T-helper 2 cell (primary cell): ENCODE measurements at regions not wholly inside any gene's neighbourhood (a gene's known extent, or its start where the extent isn't known, plus 50 kb on each side); places are given as distances from the start of the nearest gene placed in this dataset.
"Not testable (repeated sequence)": the region's sequence is repeated elsewhere in the genome, so short reads cannot be mapped to it uniquely, and the experiment has no call there.

Source experiments
- DNase-seq, 5 experiments: peaks; one replicate each; pipeline versions ENCODE4 v3.0.0 to v3.0.0-alpha.2; 2012 to 2022

DNA sequence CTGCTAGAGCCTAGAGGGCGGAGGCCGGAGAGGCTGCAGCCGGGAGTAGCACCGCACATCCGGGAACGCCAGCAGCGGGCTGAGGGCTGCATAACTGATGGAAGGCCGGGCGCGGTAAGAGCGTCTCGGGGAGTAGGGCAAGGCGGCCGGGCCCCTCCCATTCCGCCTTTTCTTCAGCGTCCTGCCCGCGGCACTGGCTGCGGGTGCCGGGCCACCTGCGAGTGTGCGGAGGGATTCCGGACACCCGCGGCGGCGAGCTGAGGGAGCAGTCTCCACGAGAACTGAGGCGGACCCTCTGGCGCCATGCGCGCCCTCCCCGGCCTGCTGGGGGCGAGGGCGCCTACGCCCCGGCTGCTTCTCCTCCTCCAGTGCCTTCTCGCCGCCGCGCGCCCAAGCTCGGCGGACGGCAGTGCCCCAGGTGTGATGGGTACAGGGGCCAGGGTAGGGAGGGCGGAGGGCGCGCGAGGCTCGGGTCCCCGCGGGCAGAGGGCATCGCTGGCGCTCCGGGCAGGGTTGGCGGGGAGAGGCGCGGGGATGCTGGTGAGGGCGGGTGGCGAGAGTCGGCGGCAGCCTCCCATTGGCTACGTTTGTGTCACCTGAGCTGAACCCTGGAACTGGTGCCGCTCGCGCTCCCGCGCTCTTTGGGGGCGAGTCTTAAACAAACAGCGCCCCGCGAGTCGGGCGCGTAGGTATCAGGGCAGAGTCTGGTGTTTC, 334.4 kb downstream of the SRGAP2C start:
- DNase-seq: peak; percentile 62 to 97 (median 79)

DNA sequence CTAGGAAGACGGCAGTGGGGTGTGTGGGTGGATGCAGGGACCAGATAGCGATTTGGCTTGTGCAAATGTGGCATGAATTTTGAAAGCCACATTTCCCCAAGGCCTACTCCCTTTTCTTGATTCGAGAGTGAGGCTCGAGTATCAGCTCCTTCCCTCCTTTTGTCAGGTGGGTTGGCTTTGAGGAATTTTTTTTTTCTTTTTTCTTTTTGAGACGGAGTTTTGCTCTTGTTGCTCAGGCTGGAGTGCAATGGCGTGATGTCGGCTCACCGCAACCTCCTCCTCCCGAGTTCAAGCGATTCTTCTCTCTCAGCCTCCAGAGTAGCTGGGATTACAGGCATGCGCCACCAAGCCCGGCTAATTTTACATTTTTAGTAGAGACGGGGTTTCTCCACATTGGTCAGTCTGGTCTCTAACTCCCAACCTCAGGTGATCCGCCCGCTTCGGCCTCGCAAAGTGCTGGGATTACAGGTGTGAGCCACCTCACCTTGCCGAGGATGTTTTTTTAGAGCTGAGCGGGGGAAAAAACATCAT, 335.0 kb downstream of the SRGAP2C start:
- not testable (repeated sequence) for DNase-seq

DNA sequence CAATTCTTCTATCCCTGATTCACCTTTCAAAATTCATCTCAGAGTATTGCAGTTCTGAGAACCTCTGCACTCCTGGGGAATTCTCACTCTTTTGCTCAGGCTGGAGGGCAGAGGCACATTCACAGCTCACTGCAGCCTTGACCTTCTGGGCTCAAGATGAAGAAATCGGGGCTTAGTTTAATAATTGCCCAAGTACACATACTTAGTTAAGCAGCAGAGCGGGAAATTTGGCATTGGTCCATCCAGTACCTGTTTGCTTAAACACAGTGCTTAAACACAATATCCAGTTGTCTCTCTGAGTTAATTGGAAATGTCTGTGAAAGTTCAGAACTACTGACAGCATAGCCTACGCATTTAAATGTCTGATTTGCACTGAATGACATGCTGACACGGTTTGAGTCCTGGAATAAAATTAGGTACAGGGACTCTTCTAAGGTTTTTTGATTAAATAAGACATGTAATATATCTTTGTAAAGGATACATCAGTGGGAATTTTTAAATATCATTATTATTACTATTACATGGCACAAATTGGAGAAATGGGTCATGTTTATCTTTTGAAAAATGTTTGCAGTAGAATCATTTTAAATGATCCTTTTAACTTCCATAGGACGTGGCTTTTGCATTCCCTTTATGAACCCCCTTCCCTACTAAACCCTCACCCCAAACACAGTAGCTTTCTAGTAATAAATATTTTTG, 337.4 kb downstream of the SRGAP2C start:
- no peak for DNase-seq

DNA sequence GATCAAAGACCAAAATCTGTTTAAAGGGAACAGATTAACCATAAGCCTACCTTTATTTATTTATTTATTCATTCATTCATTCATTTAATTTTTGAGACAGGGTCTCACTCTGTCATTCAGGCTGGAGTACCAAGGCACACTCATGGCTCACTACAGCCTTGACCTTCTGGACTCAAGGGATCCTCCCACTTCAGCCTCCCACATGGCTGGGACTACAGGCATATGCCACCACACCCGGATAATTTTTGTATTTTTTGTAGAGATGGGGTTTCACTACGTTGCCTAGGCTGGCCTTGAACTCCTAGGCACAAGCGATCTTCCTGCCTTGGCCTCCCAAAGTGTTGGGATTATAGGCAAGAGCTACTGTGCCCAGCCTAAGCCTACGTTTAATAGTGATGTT, 338.3 kb downstream of the SRGAP2C start:
- DNase-seq: not testable (repeated sequence)

DNA sequence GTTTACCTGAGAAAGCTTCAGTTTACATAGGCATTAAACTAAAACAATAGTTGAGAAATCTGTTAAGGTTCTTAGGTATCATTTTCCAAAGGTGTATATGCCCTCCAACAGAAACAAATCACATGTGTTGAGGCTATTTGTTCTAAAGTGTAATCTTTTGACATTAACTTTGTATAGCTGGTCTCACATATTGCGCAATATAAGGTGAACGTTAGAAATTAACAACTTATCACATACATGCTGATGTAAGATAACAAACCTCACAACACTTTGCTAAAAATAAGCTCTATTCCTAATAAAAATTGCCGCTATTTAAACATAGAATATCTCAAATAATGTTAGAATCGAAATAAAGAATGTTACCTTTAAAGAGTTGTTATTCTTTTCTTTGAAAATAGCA, 340.6 kb downstream of the SRGAP2C start:
- DNase-seq: no peak

DNA sequence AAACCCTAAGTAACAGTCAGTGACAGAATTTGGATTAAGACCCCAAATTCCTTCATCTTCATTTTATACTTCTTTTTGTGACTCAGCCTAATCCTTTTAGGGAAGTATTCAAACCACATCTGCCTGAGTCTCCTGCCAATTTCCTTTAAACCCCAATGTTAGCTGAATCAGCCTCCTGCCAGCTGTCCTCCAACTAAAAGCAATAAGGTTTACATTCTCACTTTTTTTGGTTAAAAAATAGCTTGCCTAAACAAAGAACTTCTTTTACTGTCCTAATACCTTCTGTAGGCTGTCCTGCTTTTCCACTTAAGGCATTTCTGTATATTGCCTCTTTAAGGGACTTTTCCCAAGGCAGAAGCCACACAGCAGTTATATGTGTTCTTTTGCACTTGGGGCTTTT, 344.2 kb downstream of the SRGAP2C start:
- not testable (repeated sequence) for DNase-seq

DNA sequence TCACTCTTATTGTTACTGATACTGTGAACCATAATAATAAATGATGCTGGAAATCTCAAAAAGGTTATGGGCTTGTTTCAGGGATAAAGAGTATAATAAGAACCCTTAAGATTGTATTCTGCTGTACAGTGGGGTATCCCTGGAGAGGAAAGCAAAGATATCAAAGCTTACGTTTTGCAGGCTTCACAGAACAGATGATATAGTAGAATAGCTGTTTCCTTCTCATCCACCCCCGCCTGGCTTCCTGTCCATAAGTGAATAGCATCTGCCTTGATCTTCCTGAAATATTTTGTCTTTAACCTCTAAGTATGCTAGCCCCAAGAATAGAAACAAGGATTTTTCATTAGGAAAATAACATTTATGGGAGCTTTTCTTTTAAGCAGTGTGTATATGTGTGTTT, 345.3 kb downstream of the SRGAP2C start:
- DNase-seq: not testable (repeated sequence)

- DNase-seq: peak in 1 of 5 experiments; percentile 14
These were observed 347.0 kb downstream of the SRGAP2C start for GRCh38 chr1:121531747-121532146.

- DNase-seq: not testable (repeated sequence)
These were observed 353.4 kb downstream of the SRGAP2C start for GRCh38 chr1:121538148-121538547.

GRCh38 chr1:121538943-121539575, 354.3 kb downstream of the SRGAP2C start:
- DNase-seq: no peak

- DNase-seq: not testable (repeated sequence)
These were observed 359.2 kb downstream of the SRGAP2C start for GRCh38 chr1:121543988-121544387.

GRCh38 chr1:121544500-121544899, 359.7 kb downstream of the SRGAP2C start:
- DNase-seq: no peak

DNA sequence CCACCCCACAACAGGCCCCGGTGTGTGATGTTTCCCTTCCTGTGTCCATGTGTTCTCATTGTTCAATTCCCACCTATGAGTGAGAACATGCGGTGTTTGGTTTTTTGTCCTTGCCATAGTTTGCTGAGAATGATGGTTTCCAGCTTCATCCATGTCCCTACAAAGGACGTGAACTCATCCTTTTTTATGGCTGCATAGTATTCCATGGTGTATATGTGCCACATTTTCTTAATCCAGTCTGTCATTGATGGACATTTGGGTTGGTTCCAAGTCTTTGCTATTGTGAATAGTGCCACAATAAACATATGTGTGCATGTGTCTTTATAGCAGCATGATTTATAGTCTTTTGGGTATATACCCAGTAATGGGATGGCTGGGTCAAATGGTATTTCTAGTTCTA, 361.1 kb downstream of the SRGAP2C start:
- DNase-seq: not testable (repeated sequence)

GRCh38 chr1:121546830-121547591, 362.2 kb downstream of the SRGAP2C start:
- DNase-seq: peak in 1 of 5 experiments; percentile 28

GRCh38 chr1:121547726-121548125, 363.0 kb downstream of the SRGAP2C start:
- DNase-seq: not testable (repeated sequence)

GRCh38 chr1:121550817-121551216, 366.0 kb downstream of the SRGAP2C start:
- DNase-seq: peak in 1 of 5 experiments; percentile 31

GRCh38 chr1:121551491-121551890, 366.7 kb downstream of the SRGAP2C start:
- DNase-seq: peak in 2 of 5 experiments; percentile 30 to 90

DNA sequence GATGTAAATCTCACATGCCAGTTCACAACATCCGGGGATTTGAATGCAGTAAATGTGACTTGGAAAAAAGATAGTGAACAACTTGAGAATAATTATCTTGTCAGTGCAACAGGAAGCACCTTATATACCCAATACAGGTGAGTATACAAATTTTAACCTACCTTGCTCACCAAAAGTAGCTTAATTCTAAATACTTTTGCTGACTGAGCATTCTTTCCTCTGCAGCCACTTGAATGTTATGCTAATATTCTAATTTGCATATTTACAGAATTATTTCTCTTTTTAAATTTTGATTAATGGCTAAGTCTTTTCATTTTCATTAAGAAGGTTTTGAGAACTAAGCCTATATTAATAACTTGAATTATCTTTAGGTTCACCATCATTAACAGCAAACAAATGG, 371.8 kb downstream of the SRGAP2C start:
- not testable (repeated sequence) for DNase-seq

DNA sequence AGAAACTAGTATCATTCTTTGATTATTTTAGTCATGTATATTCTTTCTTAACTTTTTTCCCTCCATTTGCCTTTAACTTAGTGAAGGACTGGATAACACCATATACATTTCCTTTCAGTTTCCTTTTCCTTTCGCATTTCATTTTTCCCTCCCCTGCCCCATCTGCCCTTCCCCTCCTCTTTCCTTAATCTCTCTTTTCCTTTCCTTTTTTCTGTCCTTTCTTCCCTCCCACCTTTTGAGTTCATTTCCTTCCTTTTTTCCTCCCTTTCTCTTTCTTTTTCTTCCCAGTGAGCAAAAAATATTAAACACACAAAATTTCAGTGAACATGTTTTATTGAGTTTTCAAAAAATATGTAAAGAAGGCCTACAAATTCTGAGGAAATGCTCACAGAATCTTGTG, 373.3 kb downstream of the SRGAP2C start:
- DNase-seq: not testable (repeated sequence)

DNA sequence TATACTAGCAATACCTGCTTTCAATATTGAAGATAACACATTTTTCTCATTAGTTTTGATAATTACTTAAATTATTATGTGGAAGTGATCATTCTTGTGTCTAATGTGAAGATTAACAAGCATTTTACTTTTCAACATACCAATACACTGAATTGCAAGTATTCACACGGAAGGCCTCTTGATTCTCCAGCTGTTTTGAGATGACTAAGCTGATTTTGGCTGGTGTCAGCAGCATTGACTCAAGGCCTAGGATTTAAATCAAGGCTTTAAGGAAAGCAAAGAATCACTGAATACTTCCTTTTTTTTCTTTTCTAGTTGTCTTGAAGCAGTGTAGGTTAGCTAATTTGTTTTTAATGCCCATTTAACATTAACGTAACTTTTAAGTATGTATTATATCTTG, 373.7 kb downstream of the SRGAP2C start:
- DNase-seq: peak in 1 of 5 experiments; percentile 16

- no peak for DNase-seq
These were observed 381.6 kb downstream of the SRGAP2C start for GRCh38 chr1:121566346-121566745.

GRCh38 chr1:121569428-121569827, 384.7 kb downstream of the SRGAP2C start:
- DNase-seq: no peak
